ENCODE measurements at regions not wholly inside any gene's neighbourhood (a gene's known extent, or its start where the extent isn't known, plus 50 kb on each side); places are given as distances from the start of the nearest gene placed in this dataset.

DNA sequence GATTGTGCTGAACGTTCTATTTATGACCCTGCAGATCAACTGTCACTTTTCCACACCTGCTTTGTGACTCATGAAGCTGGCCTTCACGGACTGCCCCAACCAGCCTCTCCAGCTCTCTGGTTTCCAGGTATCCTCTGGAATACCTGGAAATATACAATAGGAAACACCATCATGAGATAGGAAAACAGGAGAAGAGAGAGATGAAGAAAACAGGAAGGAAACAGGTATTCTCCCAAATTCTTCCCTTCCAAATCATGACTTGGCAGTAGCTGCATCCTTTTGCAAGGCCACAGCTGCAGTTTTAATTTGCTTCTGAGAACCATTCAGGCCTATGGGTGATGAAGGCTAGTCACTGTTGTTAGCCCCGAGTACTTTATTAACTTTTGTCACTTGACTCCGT is 909.1 kb downstream of the EPHA3 start:
- Histone ChIP-seq H3K9ac (replicated peaks; ENCODE audit: extremely low read depth, insufficient read depth, low read length) (no peak overlapping the region), H3K9me3 (replicated peaks; ENCODE audit: control insufficient read depth, insufficient read depth, low read length) (peaks cover 5% of the 10 kb centered on the region)

More for the DNA sequence above, 909.1 kb downstream of the EPHA3 start:
- CTCF ChIA-PET = no interaction called here
- TF ChIP-seq, protein P1, sequence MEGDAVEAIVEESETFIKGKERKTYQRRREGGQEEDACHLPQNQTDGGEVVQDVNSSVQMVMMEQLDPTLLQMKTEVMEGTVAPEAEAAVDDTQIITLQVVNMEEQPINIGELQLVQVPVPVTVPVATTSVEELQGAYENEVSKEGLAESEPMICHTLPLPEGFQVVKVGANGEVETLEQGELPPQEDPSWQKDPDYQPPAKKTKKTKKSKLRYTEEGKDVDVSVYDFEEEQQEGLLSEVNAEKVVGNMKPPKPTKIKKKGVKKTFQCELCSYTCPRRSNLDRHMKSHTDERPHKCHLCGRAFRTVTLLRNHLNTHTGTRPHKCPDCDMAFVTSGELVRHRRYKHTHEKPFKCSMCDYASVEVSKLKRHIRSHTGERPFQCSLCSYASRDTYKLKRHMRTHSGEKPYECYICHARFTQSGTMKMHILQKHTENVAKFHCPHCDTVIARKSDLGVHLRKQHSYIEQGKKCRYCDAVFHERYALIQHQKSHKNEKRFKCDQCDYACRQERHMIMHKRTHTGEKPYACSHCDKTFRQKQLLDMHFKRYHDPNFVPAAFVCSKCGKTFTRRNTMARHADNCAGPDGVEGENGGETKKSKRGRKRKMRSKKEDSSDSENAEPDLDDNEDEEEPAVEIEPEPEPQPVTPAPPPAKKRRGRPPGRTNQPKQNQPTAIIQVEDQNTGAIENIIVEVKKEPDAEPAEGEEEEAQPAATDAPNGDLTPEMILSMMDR (IDR thresholded peaks at IDR 0.05; ENCODE audit: extremely low read depth in 1 of 2, insufficient read depth in 1 of 2, low read depth in 1 of 2, low read length in 2 of 2) = no peak
- no peak for TF ChIP-seq POLR2AphosphoS5 (IDR thresholded peaks at IDR 0.05; ENCODE audit: insufficient read depth, low read depth, low read length)
- no peak for TF ChIP-seq POLR2A (IDR thresholded peaks at IDR 0.05; ENCODE audit: low read depth, low read length)
- TF ChIP-seq, protein P2, sequence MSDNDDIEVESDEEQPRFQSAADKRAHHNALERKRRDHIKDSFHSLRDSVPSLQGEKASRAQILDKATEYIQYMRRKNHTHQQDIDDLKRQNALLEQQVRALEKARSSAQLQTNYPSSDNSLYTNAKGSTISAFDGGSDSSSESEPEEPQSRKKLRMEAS (IDR thresholded peaks at IDR 0.05; ENCODE audit: insufficient read depth, insufficient read length) = no peak
- no peak for TF ChIP-seq MYC (IDR thresholded peaks at IDR 0.05; ENCODE audit: low read depth, low read length)
- TF ChIP-seq JUN (IDR thresholded peaks at IDR 0.05; ENCODE audit: borderline replicate concordance, insufficient read depth, insufficient read length, low read depth) = no peak
- TF ChIP-seq FOS (IDR thresholded peaks at IDR 0.05; ENCODE audit: borderline replicate concordance, insufficient read depth, low read length) = no peak
- TF ChIP-seq GATA2 (IDR thresholded peaks at IDR 0.05; ENCODE audit: insufficient read depth, insufficient read length, low read depth, low read length) = no peak
- TF ChIP-seq EZH2 (IDR thresholded peaks at IDR 0.05; ENCODE audit: borderline replicate concordance, low read depth, low read length, severe bottlenecking) = no peak
- DNase-seq (ENCODE audit: low read depth, low spot score) (no peak), FAIRE-seq (no peak)
- no peaks in the 10 kb centered on the region for H3K36me3 ChIP-seq (ENCODE audit: control insufficient read depth in 2 of 2, extremely low read depth in 1 of 2, insufficient read depth in 2 of 2, low read length in 2 of 2)
- no TSS peak for BruUV-seq (replicated peaks)
- no peaks in the 10 kb centered on the region for H3K27me3 ChIP-seq (ENCODE audit: control insufficient read depth in 2 of 2, insufficient read depth in 2 of 2, low read length in 2 of 2)
- no peaks in the 10 kb centered on the region for H4K20me1 ChIP-seq (replicated peaks; ENCODE audit: control insufficient read depth, extremely low read depth, insufficient read depth, low read length)
- intact Hi-C loops (cut with micrococcal nuclease) (no loop called here), dilution Hi-C loops (cut with MboI; ENCODE audit: extremely low pct_ligation_motif_present, low sequenced_read_pairs) (no loop called here)
- no peak overlapping the region for H3K4me2 ChIP-seq (ENCODE audit: insufficient read depth, low read length)
- no peak overlapping the region for H3K4me3 ChIP-seq (replicated peaks in 1 of 3; ENCODE audit: insufficient read depth in 1 of 3, low read depth in 1 of 3, low read length in 3 of 3)
- no peak overlapping the region for H2AFZ ChIP-seq (ENCODE audit: low read depth, low read length)
- no peaks in the 10 kb centered on the region for H3K9me1 ChIP-seq (replicated peaks; ENCODE audit: control insufficient read depth, extremely low read depth, insufficient read depth, low read length)
- POLR2A ChIA-PET = no interaction called here
- no peaks in the 10 kb centered on the region for H3K79me2 ChIP-seq (ENCODE audit: control insufficient read depth, insufficient read depth, low read length)
- no peaks in the 10 kb centered on the region for H3K4me1 ChIP-seq (ENCODE audit: control insufficient read depth, extremely low read depth, insufficient read depth, low read length)
- H3K27ac ChIP-seq (ENCODE audit: insufficient read depth, low read depth, low read length) = no peak overlapping the region

Measured in endothelial cell of umbilical vein (primary cell).